GM19468 (cell line): ENCODE measurements at regions not wholly inside any gene's neighbourhood (a gene's known extent, or its start where the extent isn't known, plus 50 kb on each side); places are given as distances from the start of the nearest gene placed in this dataset.

Experiments used
- ATAC-seq: cut with Tn5 transposase; IDR thresholded peaks from one replicate; pipeline ENCODE4 v1.9.1; 2021; ENCODE audit warnings: mild to moderate bottlenecking, moderate library complexity, moderate number of reproducible peaks; ENCODE audit not compliant: unreplicated experiment; ENCODE audit errors: extremely low read depth

DNA sequence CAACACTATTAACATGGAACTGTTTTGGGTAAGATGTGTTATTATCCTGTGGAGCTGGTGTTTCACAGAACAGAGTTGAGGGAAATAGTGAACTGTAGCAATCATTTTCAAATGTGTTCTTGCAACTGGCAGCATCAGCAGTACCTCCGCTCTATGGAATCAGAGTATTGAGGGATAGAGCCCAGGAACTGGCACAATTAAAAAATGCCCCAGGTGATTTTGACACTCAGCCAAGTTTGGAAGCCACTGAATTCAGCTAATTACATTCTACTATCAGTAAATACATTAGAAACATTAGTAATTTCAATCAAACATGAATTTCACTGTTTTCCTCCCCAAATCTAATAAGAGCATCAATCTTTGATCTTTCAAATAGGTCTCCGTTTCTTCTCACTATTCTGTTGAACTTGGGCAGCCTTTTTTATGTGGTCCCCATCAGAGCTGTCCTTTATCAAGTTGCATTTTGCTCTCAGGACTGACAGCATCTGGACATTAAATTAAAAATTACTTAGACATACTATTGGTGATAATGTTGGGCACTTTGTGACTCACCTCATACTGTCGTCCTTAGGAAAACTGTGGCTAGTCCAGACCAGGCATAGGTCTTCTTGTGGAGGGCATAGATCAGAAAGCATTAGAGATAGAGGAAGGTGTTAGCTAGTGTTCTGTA, 251.5 kb downstream of the DHX35 start:
- ATAC-seq = no peak

DNA sequence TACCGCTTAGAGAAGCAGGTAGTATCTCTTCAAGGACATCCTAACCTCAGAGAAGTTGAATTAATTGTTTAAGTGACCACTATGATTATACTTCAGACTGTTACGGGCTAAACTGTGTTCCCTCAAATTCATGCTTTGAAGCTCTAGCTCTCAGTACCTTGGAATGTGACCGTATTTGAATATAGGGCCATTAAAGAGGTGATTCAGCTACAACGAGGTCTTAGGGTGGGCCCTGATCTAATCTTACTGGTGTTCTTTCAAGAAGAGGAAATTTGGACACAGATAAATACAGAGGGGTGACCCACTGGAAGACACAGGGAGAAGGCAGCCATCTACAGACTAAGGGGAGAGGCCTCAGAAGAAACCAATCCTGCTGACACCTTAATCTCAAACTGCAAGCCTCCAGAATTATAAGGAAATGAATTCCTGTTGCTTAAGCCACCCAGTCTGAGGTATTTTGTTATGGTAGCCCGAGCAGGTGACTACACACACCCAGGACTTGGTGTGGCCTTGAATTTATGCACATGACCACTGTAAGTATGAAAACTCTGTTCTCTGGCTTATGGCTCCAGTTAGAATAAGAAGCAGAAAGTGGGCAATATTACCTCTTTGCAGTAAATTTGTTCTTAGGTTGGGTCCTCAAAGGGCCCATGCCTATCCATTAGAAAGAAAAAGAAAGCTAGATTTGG, 249.1 kb downstream of the DHX35 start:
- ATAC-seq = no peak

DNA sequence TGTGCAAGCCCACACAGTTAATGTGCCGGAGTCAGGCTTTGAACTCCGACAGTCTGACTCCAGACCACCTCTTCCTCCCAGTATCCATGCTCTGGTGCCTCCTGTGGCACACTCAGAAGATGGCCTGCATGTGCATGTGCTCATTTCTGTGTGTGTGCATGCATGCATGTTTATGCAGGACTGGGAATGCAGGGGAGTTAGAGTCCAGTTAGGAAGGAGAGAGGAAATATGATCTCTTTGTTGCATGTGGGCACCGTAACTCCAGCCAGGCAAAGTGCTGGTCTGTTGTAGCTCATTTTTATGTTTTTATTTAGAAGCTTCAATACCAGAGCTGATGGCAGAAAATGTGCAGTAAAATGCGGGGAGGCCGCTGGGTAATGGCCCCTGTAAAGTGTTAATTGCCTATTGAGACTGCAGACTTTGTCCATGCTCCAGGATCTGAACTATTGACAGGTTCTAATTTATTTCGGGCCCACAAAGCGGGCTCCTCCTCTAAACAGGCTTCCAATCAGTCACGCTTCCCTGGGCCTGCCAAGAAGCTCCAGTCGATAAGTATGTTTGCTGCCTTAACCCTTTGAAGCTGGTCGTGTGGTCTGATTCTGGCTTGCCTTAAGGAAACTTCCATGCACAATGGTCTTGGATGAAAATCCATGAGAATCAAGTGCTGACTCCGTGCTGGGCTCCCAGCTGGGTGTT, 248.3 kb downstream of the DHX35 start:
- no peak for ATAC-seq

DNA sequence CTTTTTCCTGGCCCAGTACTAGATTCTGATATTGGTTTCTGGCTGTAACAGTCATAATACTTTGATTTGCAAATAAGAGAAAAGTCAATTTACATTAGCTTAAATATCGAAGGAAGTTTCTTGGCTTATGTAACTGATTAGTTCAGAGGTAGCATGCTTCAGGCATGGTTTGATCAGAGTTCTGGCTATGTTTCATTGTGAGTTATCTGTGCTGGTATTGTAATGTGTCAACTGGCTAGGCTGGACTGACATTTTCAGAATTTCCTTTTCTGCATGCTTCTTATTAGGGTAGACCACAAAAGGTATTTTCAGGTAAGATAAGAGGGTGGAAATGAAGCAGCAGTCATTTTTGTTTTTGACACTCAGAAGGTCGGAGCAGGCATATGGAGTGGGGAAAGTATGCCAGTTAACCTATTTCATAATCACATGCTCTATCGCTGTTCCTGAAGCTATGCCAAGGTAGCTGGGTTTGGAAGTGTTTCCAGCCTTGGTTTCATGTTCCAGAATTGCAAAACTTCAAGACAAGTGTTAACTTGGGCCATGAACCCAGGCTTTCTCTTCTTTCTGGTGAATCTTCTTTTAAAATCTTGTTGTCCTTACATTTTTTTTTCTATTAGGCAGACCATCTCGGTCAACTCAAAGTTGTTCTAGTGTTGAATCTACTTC, 244.9 kb downstream of the DHX35 start:
- ATAC-seq = no peak

DNA sequence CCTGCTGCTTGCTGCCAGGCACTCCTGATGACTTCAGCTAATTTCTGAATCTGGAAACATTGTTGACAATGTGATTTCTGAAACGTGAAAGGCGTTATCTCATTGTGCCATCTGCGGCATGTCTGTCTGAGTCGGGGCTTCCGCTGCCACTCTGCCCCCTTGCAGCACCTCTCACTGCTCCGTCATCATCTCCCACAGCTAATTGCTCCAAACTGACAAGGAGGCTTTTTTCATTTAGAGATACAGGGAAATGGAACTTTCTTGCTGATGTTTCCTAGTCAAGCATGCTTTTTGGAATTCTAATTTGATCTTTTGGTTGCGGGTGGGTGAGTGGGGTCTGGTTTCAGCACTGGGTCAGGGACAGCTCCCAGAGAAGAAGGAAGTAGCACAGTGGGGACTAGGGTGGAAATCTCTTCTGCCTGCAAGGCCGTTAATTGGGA, 233.5 kb downstream of the DHX35 start:
- ATAC-seq = no peak

DNA sequence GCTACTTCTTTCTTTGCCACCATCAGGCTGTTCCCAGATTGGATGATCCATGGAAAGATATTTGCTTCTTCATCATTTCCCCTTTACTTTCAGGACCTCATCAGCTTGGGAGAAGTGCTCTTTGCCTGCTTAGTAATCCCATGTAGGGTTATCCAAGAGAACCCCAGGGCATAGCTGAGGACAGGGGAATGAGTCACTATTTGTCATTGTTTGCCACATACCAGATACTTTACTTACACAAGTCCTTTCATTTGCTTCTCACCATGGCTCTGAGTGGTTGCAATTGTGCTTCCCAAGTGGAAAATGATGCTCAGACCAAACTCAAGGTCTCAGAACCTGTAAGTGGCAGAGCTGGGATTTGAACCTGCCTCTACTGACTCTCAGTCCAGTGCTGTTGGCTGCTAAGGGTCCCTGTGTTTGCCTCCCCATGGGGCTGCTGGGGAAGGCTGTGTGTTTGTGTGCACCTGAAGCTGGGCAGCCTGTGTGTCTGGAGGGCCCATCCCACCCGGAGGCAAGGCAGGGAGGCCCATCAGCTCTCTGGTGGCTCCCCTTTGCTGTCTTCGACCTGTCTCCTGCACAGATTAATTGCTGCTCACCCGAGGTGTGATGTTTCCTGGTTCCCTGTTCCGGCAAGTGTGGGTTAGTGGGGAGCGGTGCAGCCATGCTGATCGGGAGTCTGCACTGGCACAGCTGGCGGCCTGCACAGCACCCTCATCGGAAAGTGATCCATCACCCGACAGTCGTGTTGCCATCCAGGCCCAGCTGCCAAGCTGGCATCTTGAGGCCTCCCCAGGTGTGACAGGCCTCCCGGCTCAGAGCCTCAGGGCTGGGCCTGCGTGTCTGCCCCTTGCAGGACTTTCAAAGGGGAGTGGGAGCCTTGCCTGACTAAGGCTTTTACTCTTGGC, 228.8 kb downstream of the DHX35 start:
- no peak for ATAC-seq

DNA sequence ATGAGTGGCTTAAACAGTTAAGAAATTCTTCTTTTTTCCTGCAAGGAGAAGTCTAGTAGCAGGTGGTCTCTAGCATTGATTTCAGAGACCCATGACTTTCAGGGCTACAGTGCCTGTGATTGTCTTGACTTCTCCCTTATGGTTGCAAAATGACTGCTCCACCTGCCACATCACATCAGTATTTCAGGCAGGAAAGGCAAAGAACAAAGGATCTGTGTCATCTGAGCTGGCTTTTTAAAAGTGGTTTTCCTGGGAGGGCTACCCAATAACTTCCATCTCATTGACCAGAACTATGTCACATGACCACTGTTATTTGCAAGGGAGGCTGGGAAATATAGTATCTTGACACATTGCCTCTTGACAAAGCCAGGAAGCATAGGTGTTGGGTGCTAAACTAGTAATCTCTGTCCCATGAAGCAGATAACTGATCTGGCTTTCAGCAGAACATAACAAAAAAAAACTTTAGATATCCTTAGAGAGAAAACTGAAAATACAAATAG, 226.2 kb downstream of the DHX35 start:
- no peak for ATAC-seq

DNA sequence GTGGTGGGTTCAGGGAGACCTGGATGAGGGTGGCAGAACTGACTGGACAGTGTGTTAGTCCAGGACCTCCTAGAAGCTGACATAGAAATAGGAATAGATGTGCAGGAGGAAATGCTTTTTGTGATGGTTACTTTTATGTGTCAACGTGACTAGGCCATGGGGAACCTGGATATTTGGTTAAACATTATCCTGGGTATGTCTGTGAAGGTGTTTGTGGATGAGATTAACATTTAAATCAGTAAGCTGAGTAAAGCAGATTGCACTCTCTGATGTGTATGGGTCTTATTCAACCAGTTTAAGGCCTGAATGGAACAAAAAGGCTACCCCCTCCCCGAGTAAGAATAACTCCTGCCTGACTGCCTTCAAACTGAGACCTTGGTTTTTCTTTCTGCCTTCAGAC, 219.3 kb downstream of the DHX35 start:
- no peak for ATAC-seq

DNA sequence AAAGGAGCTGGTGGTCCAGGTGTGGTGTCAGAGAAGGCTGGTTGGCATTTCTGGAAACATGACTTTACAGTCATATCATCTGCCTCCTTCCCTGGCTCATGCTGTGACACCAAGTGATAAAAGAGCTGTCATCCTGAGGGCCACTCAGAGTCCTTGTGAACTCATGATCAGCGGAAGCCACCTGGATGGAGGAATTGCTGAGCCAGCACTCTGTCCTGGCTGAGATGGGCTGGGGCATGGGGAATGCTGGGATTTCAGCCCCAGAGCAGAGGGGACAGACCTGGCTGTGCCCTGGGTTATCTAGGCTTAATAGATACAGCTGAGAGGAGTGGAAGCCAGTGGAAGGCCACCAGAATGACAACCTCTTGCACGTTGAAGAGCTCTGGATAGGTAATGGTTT, 214.3 kb downstream of the DHX35 start:
- no peak for ATAC-seq

DNA sequence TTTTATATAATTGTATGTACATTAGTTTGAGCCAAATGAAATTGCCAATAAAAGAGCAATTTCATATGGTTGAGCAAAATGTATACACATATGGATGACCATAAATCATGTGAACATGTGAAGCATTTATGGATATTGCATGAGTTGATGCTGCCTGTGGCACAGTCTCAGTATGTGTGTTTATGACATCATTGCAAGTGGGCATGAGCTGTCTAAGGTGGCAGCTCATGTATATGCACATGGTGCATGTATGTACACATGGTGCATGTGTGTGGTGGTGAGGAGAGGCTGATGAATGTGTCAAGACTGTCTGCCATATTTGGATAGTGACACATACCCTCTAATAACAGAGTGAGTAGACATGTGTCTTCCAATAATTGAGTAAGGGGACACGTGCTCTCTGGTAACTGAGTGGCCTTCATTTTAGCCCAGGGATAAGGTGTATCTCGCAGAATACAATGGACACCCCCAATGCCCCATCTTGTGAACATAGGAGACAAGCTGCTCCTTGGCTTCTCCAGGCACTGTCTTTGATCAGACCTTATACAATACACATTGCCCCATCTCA, 208.8 kb downstream of the DHX35 start:
- no peak for ATAC-seq

DNA sequence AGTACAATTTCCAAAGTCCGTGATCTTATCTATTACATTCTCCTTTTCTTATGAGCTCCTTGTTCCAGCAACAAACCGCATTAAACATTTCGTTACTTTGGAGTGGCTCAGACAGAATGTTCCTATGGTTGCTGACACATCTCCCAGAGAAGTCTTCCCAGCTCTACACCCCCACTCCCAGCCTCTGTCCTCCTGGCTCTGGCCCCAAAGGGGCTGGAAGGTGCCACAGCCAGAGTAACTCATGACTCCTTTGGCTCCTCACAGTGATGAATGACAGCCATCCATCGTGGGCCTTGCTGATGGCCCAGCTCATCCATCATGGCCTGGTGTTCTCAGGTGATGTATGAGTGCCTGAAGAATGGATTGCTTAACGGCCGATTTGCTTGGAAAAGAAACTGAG, 203.0 kb downstream of the DHX35 start:
- ATAC-seq = no peak

DNA sequence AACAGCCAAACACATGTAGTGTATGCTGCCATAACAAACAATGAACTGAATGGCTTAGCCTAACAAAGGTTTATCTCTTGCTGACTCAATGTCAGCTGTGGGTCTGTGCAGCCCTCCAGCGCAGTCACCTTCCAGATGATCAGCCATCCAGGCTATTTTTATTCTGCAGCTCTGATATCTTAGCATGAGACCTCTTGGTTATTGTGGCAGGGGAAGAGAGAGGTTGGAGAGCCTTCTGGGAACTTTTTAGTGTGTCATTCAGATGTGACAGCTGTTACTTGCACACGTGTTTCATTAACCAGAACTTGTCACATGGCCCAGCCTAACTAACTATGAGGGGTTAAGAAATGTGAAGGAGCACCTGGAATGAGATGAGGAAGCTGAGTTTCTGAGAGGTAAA, 202.5 kb downstream of the DHX35 start:
- ATAC-seq = no peak

DNA sequence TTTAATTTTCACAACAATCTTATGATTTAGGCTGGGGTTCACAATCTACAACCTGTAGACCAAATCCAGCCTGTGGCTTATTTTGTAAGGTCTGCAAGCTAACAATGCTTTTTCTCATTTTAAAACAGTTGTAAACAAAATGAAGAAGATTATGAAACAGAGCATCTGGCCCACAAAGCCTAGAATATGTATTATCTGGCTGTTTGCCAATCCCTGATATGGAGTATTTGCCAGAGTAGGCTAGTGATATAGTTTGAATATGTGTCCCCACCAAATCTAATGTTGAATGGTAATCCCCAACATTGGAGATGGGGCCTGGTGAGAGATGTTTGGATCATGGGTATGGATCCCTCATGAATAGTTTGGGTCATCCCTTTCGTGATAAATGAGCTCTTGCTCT, 201.8 kb downstream of the DHX35 start:
- ATAC-seq = no peak

DNA sequence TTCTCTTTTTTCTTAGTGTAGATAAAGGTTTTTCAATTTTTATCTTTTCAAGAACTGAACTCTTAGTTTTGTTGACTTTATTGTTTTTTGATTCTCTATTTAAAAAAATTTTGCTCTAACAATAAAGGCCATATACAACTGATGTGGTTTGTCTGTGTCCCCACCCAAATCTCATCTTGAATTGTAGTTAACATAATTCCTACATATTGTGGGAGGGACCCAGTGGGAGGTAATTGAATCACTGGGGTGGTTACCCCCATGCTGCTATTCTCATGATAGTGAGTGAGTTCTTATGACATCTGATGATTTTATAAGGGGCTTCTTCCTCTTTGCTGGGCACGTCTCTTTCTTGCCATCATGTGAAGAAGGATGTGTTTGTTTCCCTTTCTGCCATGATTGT, 199.8 kb downstream of the DHX35 start:
- no peak for ATAC-seq

DNA sequence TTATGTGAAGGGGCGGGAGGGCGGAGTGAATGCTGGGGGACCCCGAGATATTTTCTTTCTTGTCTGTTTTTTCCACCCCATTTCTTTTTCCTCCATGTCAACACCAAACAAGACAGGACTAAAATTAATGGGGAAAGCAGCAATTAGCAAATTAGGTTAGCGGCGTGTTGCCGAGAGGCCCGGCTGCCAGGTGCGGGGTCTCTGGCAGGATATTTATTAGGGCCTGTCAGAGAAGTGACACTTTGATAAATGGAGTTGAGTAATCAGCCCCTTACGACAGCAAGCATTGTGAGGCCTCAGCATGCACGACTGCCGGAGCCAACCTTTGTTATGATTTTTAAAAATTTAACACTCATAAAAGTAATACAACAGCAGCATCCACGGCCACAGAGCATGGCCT, 193.8 kb downstream of the DHX35 start:
- no peak for ATAC-seq

DNA sequence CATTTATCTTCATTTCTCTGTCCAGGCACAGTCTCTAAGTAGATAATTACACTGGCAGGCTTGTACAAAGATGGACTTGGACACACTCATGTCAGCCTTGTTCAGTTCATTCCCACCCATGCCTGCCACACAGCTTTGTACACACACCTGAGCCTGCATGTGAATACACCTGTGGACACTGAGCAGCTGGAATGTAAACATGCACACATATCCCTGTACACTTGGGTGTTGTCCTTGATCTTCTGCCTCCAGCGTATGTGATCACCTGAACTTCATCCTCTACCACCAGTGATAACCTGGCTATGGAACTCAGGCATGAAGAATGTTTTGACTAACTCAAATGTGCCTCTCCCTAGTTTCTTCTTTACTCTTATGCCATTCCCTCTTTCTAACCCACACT, 190.6 kb downstream of the DHX35 start:
- ATAC-seq = no peak

DNA sequence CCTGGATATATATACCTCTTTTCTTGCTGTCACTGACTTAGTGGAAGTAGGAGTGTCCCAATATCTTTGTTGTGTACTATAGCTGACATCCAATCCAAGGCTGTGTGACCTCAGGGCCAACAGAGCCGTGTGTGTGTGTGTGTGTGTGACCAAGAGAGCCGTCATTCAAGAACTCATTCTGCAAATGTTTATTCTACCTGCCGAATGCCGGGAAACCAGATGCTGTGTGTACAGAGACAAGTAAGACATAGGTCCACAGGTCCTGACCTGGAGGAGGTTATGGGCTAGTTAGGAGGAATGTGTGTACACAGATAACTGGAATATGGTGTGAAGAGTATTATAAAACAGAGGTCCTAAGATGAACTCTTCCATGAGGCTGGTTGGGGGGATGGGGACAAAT, 190.0 kb downstream of the DHX35 start:
- no peak for ATAC-seq

DNA sequence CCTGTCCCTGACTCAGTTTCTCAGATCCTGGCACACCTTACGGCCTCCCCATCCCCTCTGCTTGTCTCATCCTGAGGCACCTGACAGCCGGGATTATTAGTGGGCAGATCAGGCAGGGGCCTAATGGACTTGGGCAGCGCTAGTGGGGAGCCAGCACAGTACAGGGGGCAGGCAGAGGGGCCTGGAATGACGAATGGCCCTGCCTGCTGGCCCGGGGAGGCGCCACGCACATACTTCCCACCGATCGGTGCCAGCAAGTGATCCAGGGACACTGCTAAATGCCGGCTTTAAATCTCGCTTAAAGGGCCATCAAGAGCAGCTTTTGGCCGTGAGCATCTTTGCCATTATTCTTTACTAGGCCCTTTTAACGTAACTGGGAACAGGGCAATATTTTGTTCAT, 188.4 kb downstream of the DHX35 start:
- no peak for ATAC-seq

DNA sequence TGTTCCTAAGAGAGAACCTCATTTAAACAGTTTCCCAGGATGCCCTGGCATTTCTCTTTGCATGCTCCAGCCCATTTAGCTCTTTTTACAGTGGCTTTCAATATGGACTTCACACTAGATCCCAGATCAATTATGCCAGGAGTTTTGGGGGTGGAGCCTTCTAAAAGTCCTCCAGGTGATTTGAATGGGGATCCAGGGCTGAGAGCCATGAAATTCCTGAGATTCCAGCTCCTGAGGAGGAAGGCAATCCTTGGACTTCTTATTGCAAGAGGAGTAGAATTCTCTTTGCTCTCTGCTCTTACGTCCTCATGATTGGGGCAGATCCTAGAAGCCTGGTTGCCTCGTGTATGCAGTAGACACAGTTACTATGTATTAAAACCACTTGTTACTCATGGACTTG, 184.2 kb downstream of the DHX35 start:
- no peak for ATAC-seq

DNA sequence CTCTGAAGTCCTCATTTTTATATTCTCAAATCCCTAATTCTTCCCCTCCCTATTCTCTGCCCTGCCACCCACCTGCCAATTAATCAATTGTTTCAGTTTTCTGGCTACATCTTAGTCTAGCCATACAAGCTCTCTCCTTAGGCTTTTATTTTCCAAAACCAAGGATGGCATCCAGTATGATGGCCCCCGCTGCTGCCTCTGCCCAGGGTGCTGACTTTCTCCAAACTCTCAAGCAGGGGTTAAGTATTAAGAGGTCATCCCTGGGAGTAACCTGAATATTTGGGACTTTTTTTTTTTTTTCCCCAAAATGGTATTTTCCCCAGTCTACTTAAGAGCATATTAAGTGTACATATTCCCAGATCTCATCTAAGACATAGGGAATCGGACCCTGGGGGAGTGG, 183.8 kb downstream of the DHX35 start:
- ATAC-seq = no peak
